ENCODE measurements at regions not wholly inside any gene's neighbourhood (a gene's known extent, or its start where the extent isn't known, plus 50 kb on each side); places are given as distances from the start of the nearest gene placed in this dataset.

DNA sequence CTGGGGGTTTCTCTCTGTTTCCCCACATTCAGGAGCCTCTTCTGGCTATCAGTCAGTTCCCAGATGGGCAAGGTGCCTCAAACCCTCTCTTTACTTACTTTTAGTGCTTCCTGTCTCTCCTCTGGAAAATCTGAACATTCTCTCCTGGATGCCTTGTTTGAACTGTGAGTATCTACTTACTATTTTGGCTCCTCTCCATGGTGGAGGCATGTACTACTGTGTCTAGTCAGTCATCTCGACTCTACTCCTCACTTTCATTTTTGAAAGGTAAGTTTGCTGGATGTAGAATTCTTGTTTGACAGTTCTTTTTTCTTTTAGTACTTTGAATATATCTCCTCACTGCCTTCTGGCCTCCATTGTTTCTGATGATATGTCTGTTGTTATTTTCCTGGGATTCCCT lies 70.9 kb upstream of the FAM78B start:
- Histone ChIP-seq H3K9me3 (replicated peaks; ENCODE audit: control insufficient read depth, insufficient read depth, low read length) (no peaks in the 10 kb centered on the region), H3K79me2 (ENCODE audit: control insufficient read depth, insufficient read depth, low read length) (no peaks in the 10 kb centered on the region), H3K4me1 (ENCODE audit: control insufficient read depth, extremely low read depth, insufficient read depth, low read length) (no peaks in the 10 kb centered on the region), H4K20me1 (replicated peaks; ENCODE audit: control insufficient read depth, extremely low read depth, insufficient read depth, low read length) (no peaks in the 10 kb centered on the region), H3K27me3 (ENCODE audit: control insufficient read depth in 2 of 2, insufficient read depth in 2 of 2, low read length in 2 of 2) (no peaks in the 10 kb centered on the region), H3K36me3 (ENCODE audit: control insufficient read depth in 2 of 2, extremely low read depth in 1 of 2, insufficient read depth in 2 of 2, low read length in 2 of 2) (no peaks in the 10 kb centered on the region), H3K9ac (replicated peaks; ENCODE audit: extremely low read depth, insufficient read depth, low read length) (no peak overlapping the region), H3K4me2 (ENCODE audit: insufficient read depth, low read length) (no peak overlapping the region), H3K9me1 (replicated peaks; ENCODE audit: control insufficient read depth, extremely low read depth, insufficient read depth, low read length) (no peaks in the 10 kb centered on the region), H2AFZ (ENCODE audit: low read depth, low read length) (no peak overlapping the region), H3K4me3 (replicated peaks in 1 of 3; ENCODE audit: insufficient read depth in 1 of 3, low read depth in 1 of 3, low read length in 3 of 3) (no peak overlapping the region), H3K27ac (ENCODE audit: insufficient read depth, low read depth, low read length) (no peak overlapping the region)
- no TSS peak for BruUV-seq (replicated peaks)
- DNase-seq (ENCODE audit: low read depth, low spot score) (no peak), FAIRE-seq (no peak)
- intact Hi-C loops (cut with micrococcal nuclease) (no loop called here), dilution Hi-C loops (cut with MboI; ENCODE audit: extremely low pct_ligation_motif_present, low sequenced_read_pairs) (no loop called here)
- ChIA-PET CTCF (no interaction called here), POLR2A (no interaction called here)
- TF ChIP-seq JUN (IDR thresholded peaks at IDR 0.05; ENCODE audit: borderline replicate concordance, insufficient read depth, insufficient read length, low read depth) (no peak), POLR2A (IDR thresholded peaks at IDR 0.05; ENCODE audit: low read depth, low read length) (no peak), GATA2 (IDR thresholded peaks at IDR 0.05; ENCODE audit: insufficient read depth, insufficient read length, low read depth, low read length) (no peak), EZH2 (IDR thresholded peaks at IDR 0.05; ENCODE audit: borderline replicate concordance, low read depth, low read length, severe bottlenecking) (no peak), FOS (IDR thresholded peaks at IDR 0.05; ENCODE audit: borderline replicate concordance, insufficient read depth, low read length) (no peak), POLR2AphosphoS5 (IDR thresholded peaks at IDR 0.05; ENCODE audit: insufficient read depth, low read depth, low read length) (no peak), MYC (IDR thresholded peaks at IDR 0.05; ENCODE audit: low read depth, low read length) (no peak)
- TF ChIP-seq, protein P1, sequence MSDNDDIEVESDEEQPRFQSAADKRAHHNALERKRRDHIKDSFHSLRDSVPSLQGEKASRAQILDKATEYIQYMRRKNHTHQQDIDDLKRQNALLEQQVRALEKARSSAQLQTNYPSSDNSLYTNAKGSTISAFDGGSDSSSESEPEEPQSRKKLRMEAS (IDR thresholded peaks at IDR 0.05; ENCODE audit: insufficient read depth, insufficient read length), result no peak
- TF ChIP-seq, protein P2, sequence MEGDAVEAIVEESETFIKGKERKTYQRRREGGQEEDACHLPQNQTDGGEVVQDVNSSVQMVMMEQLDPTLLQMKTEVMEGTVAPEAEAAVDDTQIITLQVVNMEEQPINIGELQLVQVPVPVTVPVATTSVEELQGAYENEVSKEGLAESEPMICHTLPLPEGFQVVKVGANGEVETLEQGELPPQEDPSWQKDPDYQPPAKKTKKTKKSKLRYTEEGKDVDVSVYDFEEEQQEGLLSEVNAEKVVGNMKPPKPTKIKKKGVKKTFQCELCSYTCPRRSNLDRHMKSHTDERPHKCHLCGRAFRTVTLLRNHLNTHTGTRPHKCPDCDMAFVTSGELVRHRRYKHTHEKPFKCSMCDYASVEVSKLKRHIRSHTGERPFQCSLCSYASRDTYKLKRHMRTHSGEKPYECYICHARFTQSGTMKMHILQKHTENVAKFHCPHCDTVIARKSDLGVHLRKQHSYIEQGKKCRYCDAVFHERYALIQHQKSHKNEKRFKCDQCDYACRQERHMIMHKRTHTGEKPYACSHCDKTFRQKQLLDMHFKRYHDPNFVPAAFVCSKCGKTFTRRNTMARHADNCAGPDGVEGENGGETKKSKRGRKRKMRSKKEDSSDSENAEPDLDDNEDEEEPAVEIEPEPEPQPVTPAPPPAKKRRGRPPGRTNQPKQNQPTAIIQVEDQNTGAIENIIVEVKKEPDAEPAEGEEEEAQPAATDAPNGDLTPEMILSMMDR (IDR thresholded peaks at IDR 0.05; ENCODE audit: extremely low read depth in 1 of 2, insufficient read depth in 1 of 2, low read depth in 1 of 2, low read length in 2 of 2), result no peak

Data from endothelial cell of umbilical vein (primary cell).